ENCODE measurements at regions not wholly inside any gene's neighbourhood (a gene's known extent, or its start where the extent isn't known, plus 50 kb on each side); places are given as distances from the start of the nearest gene placed in this dataset.

DNA sequence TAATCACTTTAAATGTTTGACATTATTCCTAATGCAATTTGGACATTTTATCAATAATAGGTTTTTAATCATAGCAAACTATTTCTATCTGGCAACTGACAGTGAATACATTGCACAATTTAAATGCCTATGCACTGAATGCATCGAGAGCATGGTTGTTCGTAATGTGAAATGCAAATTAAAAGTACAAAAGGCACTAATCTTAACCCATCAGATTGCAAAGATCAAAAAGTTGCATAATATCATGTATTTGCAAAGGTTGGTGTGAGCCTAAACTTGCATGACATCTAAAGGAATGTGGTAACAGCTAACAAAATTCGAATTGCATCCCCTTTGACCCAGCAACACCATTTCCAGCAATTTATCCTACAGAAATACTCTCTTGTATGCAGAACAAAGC is 469.9 kb upstream of the IRAK1BP1 start:
- H3K4me1 ChIP-seq (ENCODE audit: insufficient read depth, low read length) = no peaks in the 10 kb centered on the region
- H3K9me3 ChIP-seq (ENCODE audit: low read depth, low read length) = no peaks in the 10 kb centered on the region
- H3K27me3 ChIP-seq (ENCODE audit: insufficient read depth, low read length) = no peaks in the 10 kb centered on the region
- no peak overlapping the region for H3K4me3 ChIP-seq (ENCODE audit: low read length)

DNA sequence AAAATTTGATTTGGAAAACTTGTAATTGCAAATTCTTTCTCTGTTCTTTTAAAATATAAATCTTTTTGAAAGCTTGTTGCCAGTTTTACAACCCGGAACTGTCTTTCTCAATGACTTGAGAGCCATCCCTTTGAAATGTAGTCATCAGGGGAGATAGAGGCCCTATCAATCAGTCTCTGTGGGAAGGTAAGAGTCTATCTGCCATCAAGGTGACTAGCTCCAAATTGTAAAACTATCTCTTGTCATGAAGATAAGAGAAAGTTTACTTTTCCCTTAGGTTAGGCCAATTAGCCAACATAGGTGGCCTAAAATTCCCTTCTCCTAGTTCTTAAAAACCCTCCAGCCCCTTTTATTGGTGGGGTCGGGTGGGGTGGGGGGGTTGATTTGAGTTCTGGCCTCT is 469.1 kb upstream of the IRAK1BP1 start:
- peaks cover 5% of the 10 kb centered on the region for H3K9me3 ChIP-seq (ENCODE audit: low read depth, low read length)
- no peaks in the 10 kb centered on the region for H3K4me1 ChIP-seq (ENCODE audit: insufficient read depth, low read length)
- no peak overlapping the region for H3K4me3 ChIP-seq (ENCODE audit: low read length)
- no peaks in the 10 kb centered on the region for H3K27me3 ChIP-seq (ENCODE audit: insufficient read depth, low read length)

DNA sequence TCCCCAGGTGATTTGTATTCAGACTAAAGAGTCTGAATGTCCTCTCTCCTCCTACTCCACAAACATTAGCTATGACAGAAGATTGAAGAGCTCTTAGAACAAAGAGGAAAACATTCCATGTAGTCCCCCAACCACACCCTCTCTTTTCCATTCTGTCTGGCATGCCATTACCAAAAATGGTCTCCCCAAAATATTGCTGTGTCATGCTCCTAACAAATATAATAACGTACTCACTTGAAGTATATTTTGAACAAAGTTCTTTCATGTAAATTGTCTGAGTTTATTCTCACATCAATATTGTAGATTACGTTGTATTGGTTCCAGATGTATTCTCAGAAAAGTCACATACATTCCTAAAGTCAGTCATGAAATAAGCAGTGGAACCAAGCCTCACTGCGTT is 467.3 kb upstream of the IRAK1BP1 start:
- Histone ChIP-seq H3K27me3 (ENCODE audit: insufficient read depth, low read length) (no peaks in the 10 kb centered on the region), H3K4me3 (ENCODE audit: low read length) (no peak overlapping the region), H3K9me3 (ENCODE audit: low read depth, low read length) (peaks cover 7% of the 10 kb centered on the region), H3K4me1 (ENCODE audit: insufficient read depth, low read length) (no peaks in the 10 kb centered on the region)

DNA sequence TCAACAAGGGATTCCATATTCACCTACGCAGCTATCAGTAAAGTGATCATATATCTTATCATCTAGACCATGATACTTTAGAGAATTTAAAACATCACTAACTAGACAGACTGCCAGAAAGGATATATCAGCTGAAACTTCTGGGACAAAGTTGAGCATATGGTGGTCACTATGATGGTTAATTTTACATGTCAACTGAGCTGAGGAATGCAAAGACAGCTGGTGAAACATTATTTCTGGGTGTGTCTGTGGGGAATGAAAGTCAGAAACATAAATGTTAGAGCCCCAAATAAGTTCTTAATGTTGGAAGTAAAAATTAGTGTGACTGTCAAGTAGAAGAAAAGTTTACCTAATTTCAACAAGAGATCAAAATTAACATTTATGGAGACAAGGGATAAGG is 440.0 kb upstream of the IRAK1BP1 start:
- Histone ChIP-seq H3K4me1 (ENCODE audit: insufficient read depth, low read length) (no peaks in the 10 kb centered on the region), H3K9me3 (ENCODE audit: low read depth, low read length) (no peaks in the 10 kb centered on the region), H3K4me3 (ENCODE audit: low read length) (no peak overlapping the region), H3K27me3 (ENCODE audit: insufficient read depth, low read length) (no peaks in the 10 kb centered on the region)

DNA sequence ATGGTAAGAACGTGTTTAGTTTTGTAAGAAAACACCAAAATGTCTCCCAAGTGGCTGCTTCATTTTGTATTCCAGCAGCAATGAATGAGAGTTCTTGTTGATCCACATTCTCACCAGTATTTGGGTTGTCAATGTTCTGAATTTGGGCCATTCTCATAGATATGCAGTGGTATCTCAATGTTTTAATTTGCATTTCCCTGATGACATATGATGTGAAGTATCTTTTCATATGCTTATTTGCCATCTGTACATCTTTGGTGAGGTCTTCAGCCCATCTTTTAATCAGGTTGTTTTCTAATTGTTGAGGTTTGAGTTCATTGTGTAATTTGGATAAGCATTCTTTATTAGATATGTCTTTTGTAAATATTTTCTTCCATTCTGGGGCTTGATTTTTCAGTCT is 436.8 kb upstream of the IRAK1BP1 start:
- no peaks in the 10 kb centered on the region for H3K27me3 ChIP-seq (ENCODE audit: insufficient read depth, low read length)
- no peaks in the 10 kb centered on the region for H3K4me1 ChIP-seq (ENCODE audit: insufficient read depth, low read length)
- no peak overlapping the region for H3K4me3 ChIP-seq (ENCODE audit: low read length)
- no peaks in the 10 kb centered on the region for H3K9me3 ChIP-seq (ENCODE audit: low read depth, low read length)

DNA sequence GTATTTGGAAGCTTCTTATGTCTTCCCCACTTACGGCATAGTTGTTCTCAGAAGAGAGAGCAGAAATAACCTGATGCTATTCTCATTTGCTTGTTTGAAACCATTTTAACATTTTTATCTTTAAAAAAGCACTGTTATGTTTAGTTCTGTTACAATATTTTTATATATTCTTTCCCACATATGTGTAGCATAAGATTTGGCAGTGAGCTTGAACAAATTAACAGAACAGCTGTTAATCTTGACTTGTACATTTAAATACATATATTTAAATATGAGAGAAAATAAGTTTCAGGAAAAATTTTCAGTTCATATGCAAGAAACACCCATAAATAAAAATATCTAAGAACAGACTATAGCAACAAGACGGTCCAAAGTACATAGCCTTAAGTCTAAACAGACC is 431.7 kb upstream of the IRAK1BP1 start:
- Histone ChIP-seq H3K4me1 (ENCODE audit: insufficient read depth, low read length) (no peaks in the 10 kb centered on the region), H3K4me3 (ENCODE audit: low read length) (no peak overlapping the region), H3K27me3 (ENCODE audit: insufficient read depth, low read length) (no peaks in the 10 kb centered on the region), H3K9me3 (ENCODE audit: low read depth, low read length) (no peaks in the 10 kb centered on the region)

DNA sequence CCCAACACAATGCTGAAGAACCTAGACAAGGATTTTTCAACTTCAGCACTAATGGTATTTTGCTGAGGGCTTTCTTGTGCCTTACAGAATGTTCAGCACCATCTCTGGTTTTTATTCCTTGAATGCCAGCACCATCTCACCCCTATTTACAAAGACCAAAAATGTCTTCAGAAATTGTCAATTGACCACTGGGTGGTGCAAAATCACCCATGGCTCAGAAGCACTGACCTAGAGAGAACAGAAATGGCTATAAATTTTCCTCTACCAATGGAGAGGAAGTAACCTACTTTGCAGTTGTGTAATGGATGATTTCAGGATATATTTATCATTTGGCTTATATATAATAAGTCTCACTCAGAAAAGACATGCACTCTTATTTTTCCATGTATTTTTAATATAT is 431.0 kb upstream of the IRAK1BP1 start:
- H3K27me3 ChIP-seq (ENCODE audit: insufficient read depth, low read length) = no peaks in the 10 kb centered on the region
- no peaks in the 10 kb centered on the region for H3K4me1 ChIP-seq (ENCODE audit: insufficient read depth, low read length)
- no peak overlapping the region for H3K4me3 ChIP-seq (ENCODE audit: low read length)
- H3K9me3 ChIP-seq (ENCODE audit: low read depth, low read length) = no peaks in the 10 kb centered on the region

DNA sequence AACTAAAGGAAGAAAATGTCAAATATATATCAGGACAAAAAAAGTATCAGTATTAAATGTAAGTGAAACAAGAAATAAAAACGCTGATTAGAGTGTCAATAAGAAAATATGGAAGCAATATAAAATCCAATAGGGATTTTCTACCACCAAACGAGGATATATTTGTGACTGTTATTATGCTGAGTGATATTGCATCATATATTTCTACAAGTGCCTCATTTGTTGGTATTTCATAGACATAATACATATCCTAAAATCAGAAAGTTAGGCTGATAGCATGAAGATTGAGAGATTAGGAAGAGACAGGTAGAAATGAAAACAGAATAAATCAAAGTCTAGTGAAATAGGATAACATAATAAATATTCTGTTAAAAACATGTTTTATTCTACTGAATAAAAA is 429.2 kb upstream of the IRAK1BP1 start:
- no peaks in the 10 kb centered on the region for H3K27me3 ChIP-seq (ENCODE audit: insufficient read depth, low read length)
- no peaks in the 10 kb centered on the region for H3K4me1 ChIP-seq (ENCODE audit: insufficient read depth, low read length)
- no peaks in the 10 kb centered on the region for H3K9me3 ChIP-seq (ENCODE audit: low read depth, low read length)
- H3K4me3 ChIP-seq (ENCODE audit: low read length) = no peak overlapping the region

DNA sequence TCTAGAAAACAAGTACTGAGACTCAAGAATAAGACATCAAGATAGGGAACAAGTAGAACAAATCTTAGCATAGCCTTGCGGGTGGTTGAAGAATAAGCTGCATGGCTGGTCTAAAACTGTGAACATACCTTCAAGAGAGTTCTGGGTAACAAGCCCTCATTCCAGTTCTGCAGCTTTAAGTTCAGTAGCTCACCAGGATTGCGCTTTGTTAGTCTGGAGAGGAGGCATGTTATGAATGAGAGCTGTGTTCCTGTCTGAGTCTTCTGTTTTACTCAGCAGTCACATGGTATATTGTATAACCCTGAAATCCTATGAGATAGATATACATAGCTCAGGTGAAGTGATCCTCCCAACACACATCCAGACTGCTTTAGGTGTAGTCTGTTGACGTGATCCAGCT is 406.6 kb upstream of the IRAK1BP1 start:
- no peaks in the 10 kb centered on the region for H3K4me1 ChIP-seq (ENCODE audit: insufficient read depth, low read length)
- H3K9me3 ChIP-seq (ENCODE audit: low read depth, low read length) = no peaks in the 10 kb centered on the region
- H3K27me3 ChIP-seq (ENCODE audit: insufficient read depth, low read length) = no peaks in the 10 kb centered on the region
- no peak overlapping the region for H3K4me3 ChIP-seq (ENCODE audit: low read length)

DNA sequence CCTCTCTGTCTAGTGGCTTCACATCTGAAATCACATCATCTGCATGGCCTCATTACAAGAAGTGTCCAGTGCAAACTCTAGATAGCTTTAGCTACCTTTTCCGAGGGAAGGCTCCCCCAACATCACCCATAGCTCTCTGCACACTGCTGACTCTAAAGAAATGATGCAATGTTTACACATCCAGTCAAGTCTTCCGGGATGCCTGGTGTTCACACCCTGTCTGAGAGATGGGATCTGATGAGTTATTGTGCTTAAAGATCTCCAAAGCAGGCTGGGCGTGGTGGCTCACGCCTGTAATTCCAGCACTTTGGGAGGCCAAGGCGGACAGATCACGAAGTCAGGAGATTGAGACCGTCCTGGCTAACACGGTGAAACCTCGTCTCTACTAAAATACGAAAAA is 404.6 kb upstream of the IRAK1BP1 start:
- H3K9me3 ChIP-seq (ENCODE audit: low read depth, low read length) = no peaks in the 10 kb centered on the region
- no peak overlapping the region for H3K4me3 ChIP-seq (ENCODE audit: low read length)
- H3K27me3 ChIP-seq (ENCODE audit: insufficient read depth, low read length) = no peaks in the 10 kb centered on the region
- no peaks in the 10 kb centered on the region for H3K4me1 ChIP-seq (ENCODE audit: insufficient read depth, low read length)

DNA sequence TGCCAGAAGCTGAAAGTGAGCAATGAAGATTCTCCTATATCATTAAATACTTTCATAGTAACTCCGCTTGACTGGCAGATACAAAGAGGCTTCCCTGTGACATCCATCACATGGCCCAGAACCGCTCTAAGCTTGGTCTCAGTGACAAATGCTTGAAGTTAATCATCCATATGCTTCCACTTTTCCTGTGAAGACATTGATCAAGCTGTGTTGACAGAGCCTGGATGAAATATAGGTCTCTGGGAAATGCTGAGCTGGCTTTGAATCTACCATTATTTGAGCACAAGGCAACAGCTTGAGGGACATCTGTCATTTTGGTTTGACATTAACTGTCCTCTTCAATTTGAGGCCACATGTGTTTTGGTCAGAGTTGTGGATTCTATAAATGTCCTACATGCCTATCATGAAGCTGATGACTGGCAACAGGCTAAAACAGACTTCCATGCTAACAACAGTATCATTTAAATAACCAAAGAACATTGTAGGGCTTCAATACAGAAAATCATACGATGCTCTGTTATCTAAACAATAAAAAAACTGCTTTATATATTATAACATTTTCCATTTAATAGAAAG is 402.2 kb upstream of the IRAK1BP1 start:
- H3K4me1 ChIP-seq (ENCODE audit: insufficient read depth, low read length) = no peaks in the 10 kb centered on the region
- no peaks in the 10 kb centered on the region for H3K27me3 ChIP-seq (ENCODE audit: insufficient read depth, low read length)
- no peaks in the 10 kb centered on the region for H3K9me3 ChIP-seq (ENCODE audit: low read depth, low read length)
- peak overlapping the region; percentile 2 for H3K4me3 ChIP-seq (ENCODE audit: low read length)

DNA sequence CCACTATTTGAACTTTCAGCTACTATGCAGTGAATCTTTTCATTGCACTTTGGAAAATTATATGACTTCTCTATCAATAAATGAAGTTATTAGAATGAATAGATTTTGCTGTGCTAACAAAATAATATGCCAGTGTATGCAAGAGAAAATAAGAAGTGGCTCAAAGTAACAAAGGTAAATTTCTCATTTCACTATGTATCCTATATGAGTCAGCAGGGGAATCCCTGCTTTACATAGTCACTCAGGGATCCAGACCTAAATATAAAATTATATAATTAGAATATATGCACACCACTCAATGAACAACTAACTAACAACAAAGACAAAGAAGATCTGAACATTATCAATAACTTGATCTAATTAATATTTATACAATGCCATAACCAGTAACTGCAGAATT is 390.8 kb upstream of the IRAK1BP1 start:
- no peak overlapping the region for H3K4me3 ChIP-seq (ENCODE audit: low read length)
- H3K4me1 ChIP-seq (ENCODE audit: insufficient read depth, low read length) = no peaks in the 10 kb centered on the region
- no peaks in the 10 kb centered on the region for H3K27me3 ChIP-seq (ENCODE audit: insufficient read depth, low read length)
- H3K9me3 ChIP-seq (ENCODE audit: low read depth, low read length) = no peaks in the 10 kb centered on the region

DNA sequence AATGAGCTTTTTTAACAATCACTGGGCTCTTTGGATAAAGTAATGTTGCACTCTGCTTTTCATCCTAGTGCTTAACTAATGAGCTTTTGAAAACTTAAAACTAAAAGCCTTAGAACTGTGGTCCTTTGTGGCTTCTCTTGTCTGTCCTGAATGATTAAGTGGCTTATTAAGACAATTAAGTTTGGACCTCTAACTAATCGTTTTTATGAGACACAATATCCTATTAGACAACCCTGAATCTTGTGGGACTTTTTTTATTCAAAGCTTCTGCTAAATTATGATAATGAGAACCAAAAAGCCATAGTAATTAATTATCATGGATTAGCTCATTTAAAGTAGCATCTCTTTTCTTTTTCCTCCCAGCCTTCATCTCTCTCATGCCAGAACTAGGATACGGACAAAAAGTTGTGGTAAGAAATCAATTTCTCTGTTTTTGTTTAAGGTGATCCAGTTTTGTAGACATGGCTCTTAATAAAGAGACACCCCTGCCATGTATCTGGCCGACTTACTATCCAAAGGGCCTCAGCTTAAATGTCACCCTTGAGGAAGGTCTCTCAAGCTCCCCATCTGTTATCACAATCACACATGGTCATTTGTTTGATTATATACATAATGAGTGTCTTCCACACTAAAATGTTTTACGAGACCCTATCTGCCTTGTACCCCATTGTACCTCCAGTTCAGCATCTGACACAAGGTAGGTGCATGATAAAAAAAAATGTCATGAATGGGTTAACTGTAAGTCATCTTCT is 384.4 kb upstream of the IRAK1BP1 start:
- Histone ChIP-seq H3K9me3 (ENCODE audit: low read depth, low read length) (no peaks in the 10 kb centered on the region), H3K4me1 (ENCODE audit: insufficient read depth, low read length) (no peaks in the 10 kb centered on the region), H3K4me3 (ENCODE audit: low read length) (no peak overlapping the region), H3K27me3 (ENCODE audit: insufficient read depth, low read length) (no peaks in the 10 kb centered on the region)

DNA sequence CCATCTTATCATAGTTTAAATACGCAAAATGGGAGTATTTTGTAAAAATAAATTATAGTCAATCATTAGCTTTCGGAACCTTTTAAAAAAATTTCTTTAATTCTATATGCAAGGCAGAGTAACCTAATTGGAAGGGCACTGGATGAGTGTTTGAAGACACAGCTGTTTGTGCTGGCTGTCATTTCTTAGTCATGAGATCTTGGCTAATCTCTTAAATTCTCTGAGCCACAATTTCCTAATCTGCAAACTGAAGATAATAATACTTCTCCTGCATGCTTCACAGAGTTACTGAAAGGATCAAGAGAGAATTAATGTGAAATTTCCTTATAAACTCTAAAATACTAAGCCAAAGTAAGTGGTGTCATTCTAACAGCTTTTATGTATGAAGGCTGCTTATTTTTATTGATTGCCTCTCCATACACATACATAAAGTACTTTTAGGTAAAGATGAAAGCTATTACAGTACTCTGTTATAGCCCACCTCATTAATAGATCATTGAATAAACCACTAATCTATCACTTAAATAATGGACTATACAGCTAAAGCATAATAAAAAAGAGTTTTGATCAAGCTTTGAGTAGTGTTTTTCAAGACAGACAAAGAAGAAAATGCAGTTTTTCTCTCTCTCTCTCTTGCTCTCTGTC is 383.7 kb upstream of the IRAK1BP1 start:
- no peaks in the 10 kb centered on the region for H3K4me1 ChIP-seq (ENCODE audit: insufficient read depth, low read length)
- H3K4me3 ChIP-seq (ENCODE audit: low read length) = no peak overlapping the region
- no peaks in the 10 kb centered on the region for H3K27me3 ChIP-seq (ENCODE audit: insufficient read depth, low read length)

DNA sequence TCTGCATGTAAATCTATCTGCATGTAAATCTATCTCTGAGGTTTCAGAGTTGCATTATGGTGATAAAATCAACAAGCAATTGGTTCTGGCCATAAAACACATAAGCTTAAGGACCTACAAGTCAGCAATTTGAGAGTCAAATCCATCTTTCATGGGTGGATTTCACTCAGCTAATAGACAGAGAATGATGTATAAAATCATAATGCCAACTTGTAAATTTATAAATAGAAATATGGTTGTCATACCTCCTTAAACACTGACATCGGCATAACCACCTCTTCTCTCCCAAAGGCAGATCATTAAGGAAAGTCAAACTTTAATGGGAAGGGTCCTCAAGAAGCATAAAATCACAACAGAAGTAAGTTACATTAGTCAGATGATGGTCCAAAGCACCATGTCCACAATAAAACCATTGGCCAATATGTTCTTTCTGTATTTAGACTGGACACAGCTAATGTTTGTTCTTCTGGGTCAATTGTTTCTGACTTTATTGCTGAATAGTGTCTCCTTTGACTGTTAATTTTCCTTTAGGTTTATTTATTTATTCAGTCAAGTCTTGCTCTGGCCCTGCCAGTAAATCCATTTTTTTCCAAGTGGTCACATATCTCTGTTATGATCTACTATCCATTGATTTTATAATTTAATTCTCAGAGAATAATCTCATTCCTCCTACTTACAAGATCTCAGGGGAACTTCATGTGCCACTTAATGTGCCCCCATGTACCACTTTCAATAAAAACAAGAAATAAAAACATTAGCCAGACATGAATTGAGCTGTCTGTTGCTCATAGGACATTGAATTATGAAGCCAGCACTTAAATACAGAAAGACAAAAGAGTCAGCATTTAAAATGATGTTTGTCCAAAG is 382.9 kb upstream of the IRAK1BP1 start:
- Histone ChIP-seq H3K4me3 (ENCODE audit: low read length) (no peak overlapping the region), H3K4me1 (ENCODE audit: insufficient read depth, low read length) (no peaks in the 10 kb centered on the region), H3K27me3 (ENCODE audit: insufficient read depth, low read length) (no peaks in the 10 kb centered on the region), H3K9me3 (ENCODE audit: low read depth, low read length) (no peaks in the 10 kb centered on the region)

More for the DNA sequence above, 383.7 kb upstream of the IRAK1BP1 start:
- H3K9me3 ChIP-seq (ENCODE audit: low read depth, low read length) = no peaks in the 10 kb centered on the region
